ENCODE measurements at regions not wholly inside any gene's neighbourhood (a gene's known extent, or its start where the extent isn't known, plus 50 kb on each side); places are given as distances from the start of the nearest gene placed in this dataset.
"Not testable (repeated sequence)": the region's sequence is repeated elsewhere in the genome, so short reads cannot be mapped to it uniquely, and the experiment has no call there.

- no peak overlapping the region for H3K27ac Mint-ChIP-seq
- no peak overlapping the region for H3K4me3 Mint-ChIP-seq
- H3K27me3 Mint-ChIP-seq: peaks cover 16% of the 10 kb centered on the region
- no peaks in the 10 kb centered on the region for H3K9me3 ChIP-seq (ENCODE audit: control insufficient read depth, low read length, poor library complexity, severe bottlenecking)
- ATAC-seq (no peak), DNase-seq (no peak)
- no peaks in the 10 kb centered on the region for H3K36me3 Mint-ChIP-seq (ENCODE audit: low read depth)
- H3K4me1 Mint-ChIP-seq: no peaks in the 10 kb centered on the region
Measured at GRCh38 chr6:47180633-47181032, 129.1 kb downstream of the TNFRSF21 start.

DNA sequence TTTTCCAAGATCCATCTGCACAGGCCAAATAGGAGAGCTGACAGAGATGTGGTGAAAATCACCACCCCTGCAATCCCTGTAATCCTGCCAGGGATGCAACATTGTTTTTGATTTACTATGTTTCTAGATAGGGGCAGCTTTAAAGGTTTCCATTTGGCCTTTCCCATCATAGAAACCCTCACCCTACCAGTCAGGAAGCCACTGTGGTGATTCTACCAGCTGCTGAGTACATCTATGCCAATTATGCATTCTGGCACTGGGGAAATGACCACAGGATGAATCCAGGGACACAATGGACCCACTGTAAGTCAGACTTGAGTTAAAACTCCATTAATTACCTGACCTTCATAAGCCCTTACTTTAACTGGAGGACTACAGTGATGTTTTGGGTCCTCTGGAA is 130.4 kb downstream of the TNFRSF21 start:
- H3K27ac Mint-ChIP-seq: no peak overlapping the region
- ATAC-seq: no peak
- H3K4me1 Mint-ChIP-seq: no peaks in the 10 kb centered on the region
- DNase-seq: no peak
- no peaks in the 10 kb centered on the region for H3K9me3 ChIP-seq (ENCODE audit: control insufficient read depth, low read length, poor library complexity, severe bottlenecking)
- no peak overlapping the region for H3K4me3 Mint-ChIP-seq
- H3K27me3 Mint-ChIP-seq: peaks cover 5% of the 10 kb centered on the region
- no peaks in the 10 kb centered on the region for H3K36me3 Mint-ChIP-seq (ENCODE audit: low read depth)

DNA sequence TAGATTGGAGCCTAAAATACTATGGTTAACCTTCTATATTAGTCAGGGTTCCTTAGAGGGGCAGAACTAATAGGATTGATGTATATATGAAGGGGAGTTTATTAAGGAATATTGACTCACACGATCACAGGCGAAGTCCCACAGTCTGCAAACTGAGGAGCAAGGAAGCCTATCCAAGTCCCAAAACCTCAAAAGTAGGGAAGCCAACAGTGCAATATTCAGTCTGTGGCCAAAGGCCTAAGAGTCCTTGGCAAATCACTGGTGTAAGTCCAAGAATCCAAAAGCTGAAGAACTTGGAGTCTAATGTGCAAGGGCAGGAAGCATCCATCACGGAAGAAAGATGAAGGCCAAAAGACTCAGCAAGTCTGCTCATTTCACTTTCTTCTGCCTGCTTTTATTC is 133.5 kb upstream of the ADGRF1 start:
- H3K4me1 Mint-ChIP-seq: no peaks in the 10 kb centered on the region
- no peaks in the 10 kb centered on the region for H3K36me3 Mint-ChIP-seq (ENCODE audit: low read depth)
- DNase-seq: no peak
- no peak overlapping the region for H3K4me3 Mint-ChIP-seq
- no peaks in the 10 kb centered on the region for H3K27me3 Mint-ChIP-seq
- no peaks in the 10 kb centered on the region for H3K9me3 ChIP-seq (ENCODE audit: control insufficient read depth, low read length, poor library complexity, severe bottlenecking)
- no peak for ATAC-seq
- no peak overlapping the region for H3K27ac Mint-ChIP-seq

GRCh38 chr6:47174502-47175023 is 132.4 kb upstream of the ADGRF1 start:
- ATAC-seq (no peak), DNase-seq (no peak)
- no peak overlapping the region for H3K4me3 Mint-ChIP-seq
- H3K4me1 Mint-ChIP-seq: no peaks in the 10 kb centered on the region
- no peaks in the 10 kb centered on the region for H3K9me3 ChIP-seq (ENCODE audit: control insufficient read depth, low read length, poor library complexity, severe bottlenecking)
- H3K27me3 Mint-ChIP-seq: no peaks in the 10 kb centered on the region
- no peak overlapping the region for H3K27ac Mint-ChIP-seq
- H3K36me3 Mint-ChIP-seq (ENCODE audit: low read depth): no peaks in the 10 kb centered on the region

- H3K27me3 Mint-ChIP-seq; H3K4me3 Mint-ChIP-seq; H3K9me3 ChIP-seq (ENCODE audit: control insufficient read depth, low read length, poor library complexity, severe bottlenecking); DNase-seq; ATAC-seq; H3K36me3 Mint-ChIP-seq (ENCODE audit: low read depth); H3K4me1 Mint-ChIP-seq; H3K27ac Mint-ChIP-seq: not testable (repeated sequence)
Measured at GRCh38 chr6:47174063-47174462, 131.9 kb upstream of the ADGRF1 start.

- not testable (repeated sequence) for DNase-seq; H3K9me3 ChIP-seq (ENCODE audit: control insufficient read depth, low read length, poor library complexity, severe bottlenecking); ATAC-seq; H3K4me3 Mint-ChIP-seq; H3K4me1 Mint-ChIP-seq; H3K27me3 Mint-ChIP-seq; H3K36me3 Mint-ChIP-seq (ENCODE audit: low read depth); H3K27ac Mint-ChIP-seq
Measured at GRCh38 chr6:47173145-47173544, 131.0 kb upstream of the ADGRF1 start.

DNA sequence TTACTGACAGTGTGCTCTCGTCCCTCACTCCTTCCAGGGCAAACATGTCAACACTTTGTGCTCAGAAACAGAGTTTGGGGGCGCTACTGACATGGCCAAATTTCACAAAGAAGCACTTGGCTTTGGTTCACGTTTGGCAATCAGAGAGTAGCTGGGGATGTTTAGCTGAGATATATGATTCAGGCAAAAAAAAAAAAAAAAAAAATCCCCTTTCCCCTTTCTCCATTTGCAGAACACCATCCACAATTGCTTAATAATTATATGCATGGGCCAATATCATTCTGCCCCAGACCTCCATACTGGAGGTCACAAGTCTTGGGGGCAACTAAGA is 128.4 kb upstream of the ADGRF1 start:
- no peak overlapping the region for H3K4me3 Mint-ChIP-seq
- DNase-seq: no peak
- H3K4me1 Mint-ChIP-seq: no peaks in the 10 kb centered on the region
- peaks cover 8% of the 10 kb centered on the region for H3K27me3 Mint-ChIP-seq
- H3K9me3 ChIP-seq (ENCODE audit: control insufficient read depth, low read length, poor library complexity, severe bottlenecking): no peaks in the 10 kb centered on the region
- ATAC-seq: no peak
- H3K27ac Mint-ChIP-seq: no peak overlapping the region
- no peaks in the 10 kb centered on the region for H3K36me3 Mint-ChIP-seq (ENCODE audit: low read depth)

- Mint-ChIP-seq H3K27me3 (peaks cover 8% of the 10 kb centered on the region), H3K36me3 (ENCODE audit: low read depth) (no peaks in the 10 kb centered on the region), H3K27ac (no peak overlapping the region), H3K4me1 (no peaks in the 10 kb centered on the region), H3K4me3 (no peak overlapping the region)
- no peak for ATAC-seq
- no peaks in the 10 kb centered on the region for H3K9me3 ChIP-seq (ENCODE audit: control insufficient read depth, low read length, poor library complexity, severe bottlenecking)
- no peak for DNase-seq
Measured at GRCh38 chr6:47169785-47170616, 127.9 kb upstream of the ADGRF1 start.

DNA sequence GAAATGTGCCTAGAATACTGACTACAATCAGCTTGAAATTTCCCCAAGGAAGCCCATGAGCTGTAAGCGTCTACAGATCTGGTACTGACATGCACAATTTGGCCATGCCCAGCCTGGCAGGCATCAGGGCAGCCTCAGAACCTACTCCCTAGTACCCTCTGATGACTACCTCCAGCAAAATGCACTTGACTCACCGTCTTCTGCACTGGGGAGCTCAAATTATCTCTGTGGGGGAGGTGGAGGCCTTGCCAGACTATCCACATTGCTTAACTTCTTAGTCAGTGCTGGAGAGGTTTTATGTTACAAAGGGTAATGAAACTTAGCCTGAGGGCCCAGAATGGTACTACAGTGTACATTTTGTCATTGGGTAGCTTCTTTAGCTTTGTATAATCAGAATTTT is 126.0 kb upstream of the ADGRF1 start:
- DNase-seq: no peak
- no peaks in the 10 kb centered on the region for H3K9me3 ChIP-seq (ENCODE audit: control insufficient read depth, low read length, poor library complexity, severe bottlenecking)
- H3K36me3 Mint-ChIP-seq (ENCODE audit: low read depth): no peaks in the 10 kb centered on the region
- no peak overlapping the region for H3K27ac Mint-ChIP-seq
- no peak overlapping the region for H3K4me3 Mint-ChIP-seq
- peaks cover 8% of the 10 kb centered on the region for H3K27me3 Mint-ChIP-seq
- ATAC-seq: no peak
- no peaks in the 10 kb centered on the region for H3K4me1 Mint-ChIP-seq

GRCh38 chr6:47165918-47166317 is 123.8 kb upstream of the ADGRF1 start:
- DNase-seq: no peak
- H3K9me3 ChIP-seq (ENCODE audit: control insufficient read depth, low read length, poor library complexity, severe bottlenecking): no peaks in the 10 kb centered on the region
- Mint-ChIP-seq H3K4me1 (no peaks in the 10 kb centered on the region), H3K36me3 (ENCODE audit: low read depth) (no peaks in the 10 kb centered on the region), H3K27ac (no peak overlapping the region), H3K4me3 (no peak overlapping the region), H3K27me3 (peaks cover 8% of the 10 kb centered on the region)
- no peak for ATAC-seq

GRCh38 chr6:47164877-47165276 is 122.7 kb upstream of the ADGRF1 start:
- ATAC-seq (no peak), DNase-seq (no peak)
- H3K27ac Mint-ChIP-seq: no peak overlapping the region
- no peak overlapping the region for H3K4me3 Mint-ChIP-seq
- no peaks in the 10 kb centered on the region for H3K9me3 ChIP-seq (ENCODE audit: control insufficient read depth, low read length, poor library complexity, severe bottlenecking)
- H3K4me1 Mint-ChIP-seq: no peaks in the 10 kb centered on the region
- peaks cover 8% of the 10 kb centered on the region for H3K27me3 Mint-ChIP-seq
- H3K36me3 Mint-ChIP-seq (ENCODE audit: low read depth): no peaks in the 10 kb centered on the region

- Mint-ChIP-seq H3K4me3 (peak overlapping the region; percentile 1), H3K27ac (no peak overlapping the region)
Measured at GRCh38 chr6:47163536-47163935, 121.4 kb upstream of the ADGRF1 start.

DNA sequence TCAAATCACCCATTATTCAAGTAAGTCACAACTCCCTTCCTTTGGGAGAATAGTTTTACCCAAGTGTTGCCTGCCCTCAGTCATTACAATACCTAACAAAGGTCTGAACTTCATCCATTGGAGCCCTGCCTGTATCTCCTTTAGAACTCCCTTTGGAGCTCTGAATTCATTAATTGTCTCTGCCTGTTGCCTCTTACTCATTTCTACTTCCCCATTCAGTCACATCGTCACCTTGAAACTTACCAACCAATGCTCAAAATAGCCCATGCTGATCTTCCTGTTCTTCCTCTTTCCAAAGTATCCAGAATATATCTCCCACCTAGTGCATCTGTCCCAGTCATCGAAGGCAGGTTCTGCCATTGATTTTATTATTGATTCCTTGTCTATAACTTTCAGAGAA is 120.7 kb upstream of the ADGRF1 start:
- H3K27me3 Mint-ChIP-seq: peaks cover 15% of the 10 kb centered on the region
- DNase-seq (no peak), ATAC-seq (no peak)
- no peaks in the 10 kb centered on the region for H3K9me3 ChIP-seq (ENCODE audit: control insufficient read depth, low read length, poor library complexity, severe bottlenecking)
- H3K4me1 Mint-ChIP-seq: no peaks in the 10 kb centered on the region
- H3K4me3 Mint-ChIP-seq: no peak overlapping the region
- no peaks in the 10 kb centered on the region for H3K36me3 Mint-ChIP-seq (ENCODE audit: low read depth)
- H3K27ac Mint-ChIP-seq: no peak overlapping the region

More at GRCh38 chr6:47163536-47163935, 121.4 kb upstream of the ADGRF1 start:
- ATAC-seq (no peak), DNase-seq (no peak)
- Mint-ChIP-seq H3K27me3 (peaks cover 15% of the 10 kb centered on the region), H3K36me3 (ENCODE audit: low read depth) (no peaks in the 10 kb centered on the region), H3K4me1 (no peaks in the 10 kb centered on the region)
- no peaks in the 10 kb centered on the region for H3K9me3 ChIP-seq (ENCODE audit: control insufficient read depth, low read length, poor library complexity, severe bottlenecking)

GRCh38 chr6:47162231-47162630 is 120.1 kb upstream of the ADGRF1 start:
- Mint-ChIP-seq H3K27me3 (peaks cover 12% of the 10 kb centered on the region), H3K4me3 (no peak overlapping the region), H3K36me3 (ENCODE audit: low read depth) (no peaks in the 10 kb centered on the region), H3K27ac (no peak overlapping the region), H3K4me1 (no peaks in the 10 kb centered on the region)
- H3K9me3 ChIP-seq (ENCODE audit: control insufficient read depth, low read length, poor library complexity, severe bottlenecking): no peaks in the 10 kb centered on the region
- ATAC-seq: no peak
- DNase-seq: no peak

Measured in T-helper 17 cell (primary cell).